Esophagus muscularis mucosa (tissue), 4 donors: ENCODE measurements at regions not wholly inside any gene's neighbourhood (a gene's known extent, or its start where the extent isn't known, plus 50 kb on each side); places are given as distances from the start of the nearest gene placed in this dataset.

Source experiments
- DNase-seq: peaks from one replicate; pipeline ENCODE4 v3.0.0-alpha.2; 2017; ENCODE audit errors: extremely low spot score
- H3K27ac ChIP-seq, 4 donors: fragments of 200-600 bp; sonication (generic); replicated peaks in 1 of 4; 1 replicate in 3 of 4; 2 replicates in 1 of 4; pipeline ENCODE4 v1.5.1; 2016 to 2019; ENCODE audit warnings: mild to moderate bottlenecking in 1 of 4
- H3K27me3 ChIP-seq, 4 donors: fragments of 200-600 bp; sonication (generic); one replicate each; pipeline versions ENCODE4 v1.5.1 to v1.6.0; 2016 to 2019
- H3K36me3 ChIP-seq, 4 donors: fragments of 200-600 bp; sonication (generic); one replicate each; pipeline ENCODE4 v1.5.1; 2016 to 2019
- H3K4me1 ChIP-seq, 4 donors: fragments of 200-600 bp; sonication (generic); one replicate each; pipeline ENCODE4 v1.5.1; 2016 to 2019
- H3K4me3 ChIP-seq, 4 donors: fragments of 200-600 bp; sonication (generic); 1 replicate in 2 of 4; 2 replicates in 2 of 4; pipeline ENCODE4 v1.5.1; 2016 to 2019; ENCODE audit warnings: mild to moderate bottlenecking in 4 of 4, moderate library complexity in 1 of 4
- H3K9me3 ChIP-seq, 4 donors: fragments of 200-600 bp; sonication (generic); 1 replicate in 3 of 4; 2 replicates in 1 of 4; pipeline ENCODE4 v1.5.1; 2016 to 2019
- EP300 ChIP-seq: sonication (generic); formaldehyde crosslinking; IDR thresholded peaks from one replicate; pipeline ENCODE4 v1.6.1; 2017; ENCODE audit warnings: antibody characterized with exemption
- POLR2A ChIP-seq: fragments of 450-650 bp; IDR thresholded peaks from one replicate; pipeline ENCODE4 v1.6.1; 2017; ENCODE audit warnings: antibody characterized with exemption, moderate library complexity, mild to moderate bottlenecking, low read depth
- POLR2AphosphoS5 ChIP-seq, 2 donors: sonication (generic); formaldehyde crosslinking; IDR thresholded peaks; one replicate each; pipeline ENCODE4 v1.6.1; 2017; ENCODE audit warnings: antibody characterized with exemption in 2 of 2
- WGBS: methylation state at CpG from one replicate; pipeline ENCODE4 v1.1.5; 2018; 5-methylcytosine and 5-hydroxymethylcytosine counted together
- intact Hi-C: fragments of 100-400 bp; cut with DNase I; formaldehyde crosslinking; loops from one replicate; pipeline ENCODE4 v1.15.1; 2023
- TF ChIP-seq, protein P1 (sequence below), 3 experiments: fragments of 200-600 bp in 2 of 3; fragments of 450-650 bp in 1 of 3; sonication (generic) in 2 of 3; IDR thresholded peaks; one replicate each; pipeline ENCODE4 v1.5.1; 2017 to 2019; ENCODE audit warnings: antibody characterized with exemption in 3 of 3, mild to moderate bottlenecking in 2 of 3, moderate library complexity in 1 of 3

DNA sequence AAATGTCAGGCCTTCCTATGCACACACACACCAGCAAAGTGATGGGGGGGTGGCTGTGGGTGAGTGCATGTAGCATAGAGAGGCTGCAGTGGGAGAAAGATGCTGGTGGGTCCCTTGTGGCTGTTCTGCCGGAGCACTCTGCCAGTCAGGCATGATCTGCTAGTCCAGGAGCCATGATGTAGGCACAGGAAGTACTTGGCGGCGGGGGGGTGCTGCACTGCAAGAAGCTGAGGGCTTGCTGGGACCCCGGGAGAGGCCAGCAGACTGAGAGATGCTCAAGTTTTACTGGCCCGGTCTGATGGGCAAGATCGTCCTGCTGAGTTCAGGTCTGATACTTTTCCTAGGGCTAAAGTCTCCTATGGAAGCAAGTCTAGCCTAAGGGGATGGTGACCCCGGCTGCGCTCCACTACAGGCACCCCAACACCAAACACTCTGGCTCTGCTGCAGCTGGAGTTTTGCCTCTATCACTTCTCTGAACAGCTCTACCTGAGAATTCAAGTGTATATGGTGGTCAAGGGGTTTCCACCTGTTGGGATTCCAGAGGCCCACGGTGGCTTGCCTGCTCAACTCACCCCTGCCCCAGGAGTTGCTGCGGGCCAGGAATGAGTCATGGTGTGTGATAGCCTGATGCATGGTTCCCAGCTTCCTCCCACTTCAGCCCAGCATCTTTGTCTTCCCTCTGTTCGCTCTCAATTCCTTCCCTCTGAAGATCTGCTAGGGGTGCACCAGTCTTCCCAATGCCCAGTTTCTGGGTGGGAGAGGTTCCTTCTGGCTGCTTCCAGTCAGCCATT lies 971.8 kb upstream of the ADGRB3 start:
- no peak overlapping the region for H3K4me3 ChIP-seq
- no peaks in the 10 kb centered on the region for H3K4me1 ChIP-seq
- H3K36me3 ChIP-seq: no peaks in the 10 kb centered on the region
- WGBS: 86% methylated on average over 5 of the region's 11 CpGs
- intact Hi-C loops: no loop called here
- TF ChIP-seq EP300: no peak
- no peak for TF ChIP-seq POLR2AphosphoS5 (IDR thresholded peaks at IDR 0.05)
- TF ChIP-seq, protein P1, sequence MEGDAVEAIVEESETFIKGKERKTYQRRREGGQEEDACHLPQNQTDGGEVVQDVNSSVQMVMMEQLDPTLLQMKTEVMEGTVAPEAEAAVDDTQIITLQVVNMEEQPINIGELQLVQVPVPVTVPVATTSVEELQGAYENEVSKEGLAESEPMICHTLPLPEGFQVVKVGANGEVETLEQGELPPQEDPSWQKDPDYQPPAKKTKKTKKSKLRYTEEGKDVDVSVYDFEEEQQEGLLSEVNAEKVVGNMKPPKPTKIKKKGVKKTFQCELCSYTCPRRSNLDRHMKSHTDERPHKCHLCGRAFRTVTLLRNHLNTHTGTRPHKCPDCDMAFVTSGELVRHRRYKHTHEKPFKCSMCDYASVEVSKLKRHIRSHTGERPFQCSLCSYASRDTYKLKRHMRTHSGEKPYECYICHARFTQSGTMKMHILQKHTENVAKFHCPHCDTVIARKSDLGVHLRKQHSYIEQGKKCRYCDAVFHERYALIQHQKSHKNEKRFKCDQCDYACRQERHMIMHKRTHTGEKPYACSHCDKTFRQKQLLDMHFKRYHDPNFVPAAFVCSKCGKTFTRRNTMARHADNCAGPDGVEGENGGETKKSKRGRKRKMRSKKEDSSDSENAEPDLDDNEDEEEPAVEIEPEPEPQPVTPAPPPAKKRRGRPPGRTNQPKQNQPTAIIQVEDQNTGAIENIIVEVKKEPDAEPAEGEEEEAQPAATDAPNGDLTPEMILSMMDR (IDR thresholded peaks at IDR 0.05): no peak
- no peak for TF ChIP-seq POLR2A
- H3K9me3 ChIP-seq: no peaks in the 10 kb centered on the region
- H3K27me3 ChIP-seq: no peaks in the 10 kb centered on the region
- DNase-seq: no peak
- H3K27ac ChIP-seq: no peak overlapping the region

DNA sequence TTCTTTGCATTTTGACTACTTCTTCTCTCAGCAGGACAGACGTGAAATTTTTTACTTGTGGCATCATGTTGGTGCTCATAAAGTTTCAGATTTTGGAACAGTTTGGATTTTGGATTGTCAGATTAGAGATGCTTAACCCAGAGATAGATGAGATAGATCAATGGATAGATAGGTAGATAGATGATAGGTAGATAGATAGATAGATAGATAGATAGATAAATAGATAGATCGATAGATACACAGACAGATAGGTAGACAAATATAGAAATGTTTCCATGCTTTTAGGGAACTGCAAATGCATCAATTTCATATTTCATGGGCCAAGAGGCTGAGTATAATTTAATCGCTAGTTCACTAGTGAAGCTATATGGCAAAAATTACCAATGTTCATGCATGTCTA lies 981.5 kb upstream of the ADGRB3 start:
- Histone ChIP-seq H3K9me3 (no peaks in the 10 kb centered on the region), H3K27ac (no peak overlapping the region), H3K4me3 (no peak overlapping the region), H3K27me3 (no peaks in the 10 kb centered on the region), H3K36me3 (no peaks in the 10 kb centered on the region), H3K4me1 (no peaks in the 10 kb centered on the region)
- WGBS: 88% methylated on average over 3 of the region's 3 CpGs
- intact Hi-C loops: no loop called here
- DNase-seq: no peak
- TF ChIP-seq, protein P1 (IDR thresholded peaks at IDR 0.05): no peak
- TF ChIP-seq POLR2A (no peak), POLR2AphosphoS5 (IDR thresholded peaks at IDR 0.05) (no peak), EP300 (no peak)

DNA sequence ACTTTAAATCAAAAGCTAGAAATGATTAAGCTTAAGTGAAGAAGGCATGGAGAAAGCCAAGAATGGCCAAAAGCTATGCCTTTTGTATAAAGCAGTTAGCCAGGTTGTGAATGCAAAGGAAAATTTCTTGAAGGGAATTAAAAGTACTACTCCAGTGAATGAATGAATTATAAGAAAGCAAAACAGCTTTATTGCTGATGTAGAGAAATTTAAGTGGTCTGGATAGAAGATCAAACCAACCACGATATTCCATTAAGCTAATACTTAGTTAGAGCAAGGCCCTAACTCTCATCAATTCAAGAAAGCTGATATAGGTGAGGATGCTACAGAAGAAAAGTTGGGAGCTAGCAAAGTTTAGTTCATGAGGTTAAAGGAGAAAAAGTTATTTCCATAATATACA lies 988.5 kb upstream of the ADGRB3 start:
- Histone ChIP-seq H3K27ac (no peak overlapping the region), H3K27me3 (no peaks in the 10 kb centered on the region), H3K4me3 (no peak overlapping the region), H3K4me1 (no peaks in the 10 kb centered on the region), H3K36me3 (no peaks in the 10 kb centered on the region), H3K9me3 (no peaks in the 10 kb centered on the region)
- WGBS: 86% methylated on average over 1 of the region's 1 CpG
- intact Hi-C loops: no loop called here
- no peak for DNase-seq
- no peak for TF ChIP-seq POLR2A
- TF ChIP-seq, protein P1 (IDR thresholded peaks at IDR 0.05): no peak
- TF ChIP-seq POLR2AphosphoS5 (IDR thresholded peaks at IDR 0.05): no peak
- TF ChIP-seq EP300: no peak

DNA sequence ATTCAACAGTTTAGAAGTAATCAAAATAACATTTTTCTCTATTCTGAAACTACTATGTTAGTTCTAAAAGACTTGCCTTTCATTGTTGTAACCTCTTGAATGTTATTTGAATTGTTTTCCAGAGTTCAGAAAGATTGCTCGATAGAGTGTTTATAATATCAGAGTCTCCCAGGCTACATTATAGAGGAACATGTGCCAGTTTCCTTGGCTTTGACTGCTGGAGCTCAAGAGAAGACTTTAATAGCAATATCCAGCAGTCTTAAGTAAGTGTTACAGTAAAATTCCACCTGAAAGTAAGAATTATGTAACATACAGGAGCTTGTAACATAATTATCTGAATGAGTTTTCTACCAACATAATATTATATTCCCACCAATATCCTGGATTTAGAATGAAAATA lies 991.8 kb upstream of the ADGRB3 start:
- Histone ChIP-seq H3K27ac (no peak overlapping the region), H3K36me3 (no peaks in the 10 kb centered on the region), H3K4me3 (no peak overlapping the region), H3K4me1 (no peaks in the 10 kb centered on the region), H3K27me3 (no peaks in the 10 kb centered on the region), H3K9me3 (no peaks in the 10 kb centered on the region)
- no peak for DNase-seq
- WGBS: 11% methylated on average over 1 of the region's 1 CpG
- intact Hi-C loops: no loop called here
- TF ChIP-seq EP300 (no peak), POLR2AphosphoS5 (IDR thresholded peaks at IDR 0.05) (no peak), POLR2A (no peak)
- TF ChIP-seq, protein P1 (IDR thresholded peaks at IDR 0.05): no peak

DNA sequence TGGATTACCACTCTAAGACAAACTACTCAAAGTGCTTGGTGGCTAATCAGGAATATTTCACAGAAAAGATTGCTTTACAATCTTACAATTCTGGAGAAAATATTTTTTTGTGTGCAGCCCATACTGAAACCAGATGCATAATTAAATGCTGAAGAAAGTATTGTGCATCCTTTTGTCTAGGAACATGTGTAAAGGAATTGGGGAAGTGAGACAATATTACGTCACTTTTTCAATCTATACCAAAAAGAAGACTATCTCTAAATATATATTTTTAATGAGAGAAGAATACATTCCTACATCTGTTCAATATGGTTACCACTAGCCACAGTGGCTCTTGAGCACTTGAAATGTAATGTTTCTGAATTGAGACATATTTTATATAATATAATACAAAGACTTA lies 992.5 kb upstream of the ADGRB3 start:
- no peaks in the 10 kb centered on the region for H3K36me3 ChIP-seq
- H3K4me3 ChIP-seq: no peak overlapping the region
- TF ChIP-seq POLR2A: no peak
- TF ChIP-seq, protein P1 (IDR thresholded peaks at IDR 0.05): no peak
- no peak for TF ChIP-seq POLR2AphosphoS5 (IDR thresholded peaks at IDR 0.05)
- TF ChIP-seq EP300: no peak
- H3K9me3 ChIP-seq: no peaks in the 10 kb centered on the region
- intact Hi-C loops: no loop called here
- no peaks in the 10 kb centered on the region for H3K4me1 ChIP-seq
- DNase-seq: no peak
- WGBS: 53% methylated on average over 1 of the region's 1 CpG
- no peak overlapping the region for H3K27ac ChIP-seq
- no peaks in the 10 kb centered on the region for H3K27me3 ChIP-seq
